K562 (cell line): ENCODE measurements at regions not wholly inside any gene's neighbourhood (a gene's known extent, or its start where the extent isn't known, plus 50 kb on each side); places are given as distances from the start of the nearest gene placed in this dataset.

Experiments used
- ARNT ChIP-seq, 2 experiments: fragments of 450-650 bp; IDR thresholded peaks; 2 replicates each; pipeline ENCODE4 v1.6.1; 2016; ENCODE audit warnings: mild to moderate bottlenecking in 1 of 2
- RBM22 ChIP-seq: fragments of 200-400 bp; formaldehyde crosslinking; IDR thresholded peaks from 2 replicates; pipeline ENCODE4 v1.6.1; 2018; ENCODE audit warnings: low read length, low read depth; ENCODE audit not compliant: poor library complexity, severe bottlenecking
- SREBF2 ChIP-seq: sonication (generic); formaldehyde crosslinking; IDR thresholded peaks from 2 replicates; pipeline ENCODE4 v1.4.0; 2020; ENCODE audit warnings: mild to moderate bottlenecking, missing genetic modification reagents
- WHSC1 ChIP-seq: IDR thresholded peaks from one replicate; pipeline ENCODE4 v1.6.1; 2012; ENCODE audit warnings: low read length, control low read depth, inconsistent platforms
- ZNF586 ChIP-seq: fragments of 450-650 bp; formaldehyde crosslinking; conservative IDR thresholded peaks from 2 replicates; pipeline ENCODE4 v1.4.0; 2020; ENCODE audit warnings: mild to moderate bottlenecking, moderate library complexity
- TF ChIP-seq, protein P1 (sequence below), 2 experiments: fragments of 450-650 bp; IDR thresholded peaks; 2 replicates each; pipeline ENCODE4 v1.6.1; 2016; ENCODE audit warnings: mild to moderate bottlenecking in 2 of 2, borderline replicate concordance in 1 of 2, low read depth in 1 of 2, moderate library complexity in 1 of 2
- TF ChIP-seq, protein P2 (sequence below): fragments of 250-450 bp; sonication (Bioruptor Pico); IDR thresholded peaks from 2 replicates; pipeline ENCODE4 v1.9.0; 2021; ENCODE audit warnings: mild to moderate bottlenecking, inconsistent platforms
- TF ChIP-seq, protein P3 (sequence below): fragments of 250-450 bp; sonication (Bioruptor Pico); IDR thresholded peaks from 2 replicates; pipeline ENCODE4 v1.4.0; 2020; ENCODE audit warnings: mild to moderate bottlenecking, moderate library complexity

DNA sequence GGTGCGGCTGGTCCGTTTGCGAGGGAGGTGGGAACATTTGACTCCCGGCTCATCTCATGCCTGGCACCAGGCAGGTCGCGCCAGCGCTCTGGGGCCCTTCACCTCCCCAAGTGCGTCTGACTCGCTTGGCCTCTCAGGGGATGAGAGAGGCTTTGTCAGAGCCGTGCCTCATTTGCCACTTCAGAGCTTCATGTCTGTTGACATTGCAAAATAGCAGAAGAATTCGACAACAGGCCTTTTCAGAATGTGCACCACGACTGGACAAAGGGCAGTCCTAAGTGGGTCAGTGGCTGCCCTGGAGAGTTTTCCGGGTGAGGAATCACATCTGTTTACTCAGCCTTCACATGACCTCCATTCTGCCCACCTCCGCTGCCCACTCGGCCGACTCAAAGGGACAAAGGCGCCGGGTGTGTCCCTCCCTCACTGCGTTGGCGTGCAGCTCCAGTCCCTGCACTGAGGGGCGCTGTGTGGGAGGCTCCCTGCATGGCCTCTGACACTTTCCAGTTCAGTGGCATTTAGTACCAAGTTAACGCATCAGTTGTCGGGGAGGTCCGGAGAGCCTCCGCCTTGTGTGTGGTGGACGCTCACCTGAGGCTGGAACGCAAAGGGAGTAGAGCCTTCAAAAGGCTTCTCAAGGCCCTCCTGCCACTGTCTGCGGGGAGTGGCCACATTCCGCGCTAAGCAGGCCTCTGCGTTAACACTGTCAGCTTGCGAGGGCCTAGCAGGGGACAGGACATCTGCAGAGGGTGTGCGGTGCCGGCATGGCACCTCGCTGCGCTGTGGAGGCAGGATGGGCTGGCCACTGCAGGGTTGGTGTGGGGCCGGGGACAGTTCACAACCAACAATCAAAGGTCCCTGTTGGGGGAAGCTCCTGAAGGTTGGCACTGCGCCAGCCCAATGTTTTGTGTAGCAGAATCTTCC is 171.5 kb downstream of the NXNL2 start (continued):
- TF ChIP-seq, protein P1, sequence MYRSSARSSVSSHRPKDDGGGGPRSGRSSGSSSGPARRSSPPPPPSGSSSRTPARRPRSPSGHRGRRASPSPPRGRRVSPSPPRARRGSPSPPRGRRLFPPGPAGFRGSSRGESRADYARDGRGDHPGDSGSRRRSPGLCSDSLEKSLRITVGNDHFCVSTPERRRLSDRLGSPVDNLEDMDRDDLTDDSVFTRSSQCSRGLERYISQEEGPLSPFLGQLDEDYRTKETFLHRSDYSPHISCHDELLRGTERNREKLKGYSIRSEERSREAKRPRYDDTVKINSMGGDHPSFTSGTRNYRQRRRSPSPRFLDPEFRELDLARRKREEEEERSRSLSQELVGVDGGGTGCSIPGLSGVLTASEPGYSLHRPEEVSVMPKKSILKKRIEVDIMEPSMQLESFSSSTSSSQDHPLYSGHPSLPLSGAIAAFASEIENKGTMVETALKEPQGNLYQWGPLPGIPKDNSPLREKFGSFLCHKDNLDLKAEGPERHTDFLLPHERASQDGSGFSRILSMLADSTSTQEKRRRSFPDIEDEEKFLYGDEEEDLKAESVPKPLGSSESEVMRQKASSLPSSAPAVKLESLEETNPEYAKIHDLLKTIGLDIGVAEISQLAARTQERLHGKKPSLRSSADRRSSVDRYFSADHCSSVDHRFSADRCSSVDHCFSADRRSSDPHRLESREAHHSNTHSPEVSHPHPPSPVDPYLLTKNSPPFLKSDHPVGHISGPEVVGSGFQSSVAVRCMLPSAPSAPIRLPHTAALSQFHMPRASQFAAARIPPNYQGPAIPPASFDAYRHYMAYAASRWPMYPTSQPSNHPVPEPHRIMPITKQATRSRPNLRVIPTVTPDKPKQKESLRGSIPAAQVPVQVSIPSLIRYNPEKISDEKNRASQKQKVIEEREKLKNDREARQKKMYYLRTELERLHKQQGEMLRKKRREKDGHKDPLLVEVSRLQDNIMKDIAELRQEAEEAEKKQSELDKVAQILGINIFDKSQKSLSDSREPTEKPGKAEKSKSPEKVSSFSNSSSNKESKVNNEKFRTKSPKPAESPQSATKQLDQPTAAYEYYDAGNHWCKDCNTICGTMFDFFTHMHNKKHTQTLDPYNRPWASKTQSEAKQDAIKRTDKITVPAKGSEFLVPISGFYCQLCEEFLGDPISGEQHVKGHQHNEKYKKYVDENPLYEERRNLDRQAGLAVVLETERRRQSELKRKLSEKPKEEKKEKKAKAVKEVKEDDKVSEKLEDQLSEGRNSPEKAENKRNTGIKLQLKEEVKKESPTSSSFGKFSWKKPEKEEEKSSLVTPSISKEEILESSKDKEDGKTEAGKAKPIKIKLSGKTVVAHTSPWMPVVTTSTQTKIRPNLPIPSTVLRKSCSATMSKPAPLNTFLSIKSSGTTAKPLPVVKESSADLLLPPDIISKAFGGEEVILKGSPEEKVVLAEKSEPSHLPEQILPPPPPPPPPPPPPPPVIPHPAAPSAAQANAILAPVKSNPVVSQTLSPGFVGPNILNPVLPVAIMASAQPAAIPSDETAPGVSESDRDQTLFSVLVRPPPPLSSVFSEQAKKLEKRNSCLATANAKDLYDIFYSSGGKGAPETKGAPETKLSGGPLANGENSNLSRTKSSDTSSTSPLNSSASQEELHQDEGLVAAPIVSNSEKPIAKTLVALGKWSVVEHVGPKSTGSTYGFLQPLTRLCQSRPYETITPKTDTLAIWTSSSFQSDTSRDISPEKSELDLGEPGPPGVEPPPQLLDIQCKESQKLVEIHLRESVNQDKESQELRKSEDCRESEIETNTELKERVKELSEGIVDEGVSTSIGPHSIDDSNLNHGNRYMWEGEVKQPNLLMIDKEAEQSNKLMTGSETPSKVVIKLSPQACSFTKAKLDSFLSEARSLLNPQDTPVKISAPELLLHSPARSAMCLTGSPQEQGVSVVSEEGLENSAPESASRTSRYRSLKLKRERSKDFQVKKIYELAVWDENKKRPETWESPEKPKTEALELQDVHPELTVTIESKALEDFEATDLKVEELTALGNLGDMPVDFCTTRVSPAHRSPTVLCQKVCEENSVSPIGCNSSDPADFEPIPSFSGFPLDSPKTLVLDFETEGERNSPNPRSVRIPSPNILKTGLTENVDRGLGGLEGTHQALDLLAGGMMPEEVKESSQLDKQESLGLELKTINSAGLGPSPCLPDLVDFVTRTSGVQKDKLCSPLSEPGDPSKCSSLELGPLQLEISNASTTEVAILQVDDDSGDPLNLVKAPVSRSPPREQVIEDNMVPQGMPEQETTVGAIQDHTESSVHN (IDR thresholded peaks at IDR 0.05; ENCODE audit: borderline replicate concordance in 1 of 2, low read depth in 1 of 2), result no peak
- TF ChIP-seq ZNF586 (CRISPR knock-in tag) (no peak), SREBF2 (CRISPR knock-in tag) (no peak), ARNT (IDR thresholded peaks at IDR 0.05) (no peak), WHSC1 (no peak), RBM22 (no peak)
- TF ChIP-seq, protein P2, sequence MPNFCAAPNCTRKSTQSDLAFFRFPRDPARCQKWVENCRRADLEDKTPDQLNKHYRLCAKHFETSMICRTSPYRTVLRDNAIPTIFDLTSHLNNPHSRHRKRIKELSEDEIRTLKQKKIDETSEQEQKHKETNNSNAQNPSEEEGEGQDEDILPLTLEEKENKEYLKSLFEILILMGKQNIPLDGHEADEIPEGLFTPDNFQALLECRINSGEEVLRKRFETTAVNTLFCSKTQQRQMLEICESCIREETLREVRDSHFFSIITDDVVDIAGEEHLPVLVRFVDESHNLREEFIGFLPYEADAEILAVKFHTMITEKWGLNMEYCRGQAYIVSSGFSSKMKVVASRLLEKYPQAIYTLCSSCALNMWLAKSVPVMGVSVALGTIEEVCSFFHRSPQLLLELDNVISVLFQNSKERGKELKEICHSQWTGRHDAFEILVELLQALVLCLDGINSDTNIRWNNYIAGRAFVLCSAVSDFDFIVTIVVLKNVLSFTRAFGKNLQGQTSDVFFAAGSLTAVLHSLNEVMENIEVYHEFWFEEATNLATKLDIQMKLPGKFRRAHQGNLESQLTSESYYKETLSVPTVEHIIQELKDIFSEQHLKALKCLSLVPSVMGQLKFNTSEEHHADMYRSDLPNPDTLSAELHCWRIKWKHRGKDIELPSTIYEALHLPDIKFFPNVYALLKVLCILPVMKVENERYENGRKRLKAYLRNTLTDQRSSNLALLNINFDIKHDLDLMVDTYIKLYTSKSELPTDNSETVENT (CRISPR knock-in tag), result no peak
- TF ChIP-seq, protein P3, sequence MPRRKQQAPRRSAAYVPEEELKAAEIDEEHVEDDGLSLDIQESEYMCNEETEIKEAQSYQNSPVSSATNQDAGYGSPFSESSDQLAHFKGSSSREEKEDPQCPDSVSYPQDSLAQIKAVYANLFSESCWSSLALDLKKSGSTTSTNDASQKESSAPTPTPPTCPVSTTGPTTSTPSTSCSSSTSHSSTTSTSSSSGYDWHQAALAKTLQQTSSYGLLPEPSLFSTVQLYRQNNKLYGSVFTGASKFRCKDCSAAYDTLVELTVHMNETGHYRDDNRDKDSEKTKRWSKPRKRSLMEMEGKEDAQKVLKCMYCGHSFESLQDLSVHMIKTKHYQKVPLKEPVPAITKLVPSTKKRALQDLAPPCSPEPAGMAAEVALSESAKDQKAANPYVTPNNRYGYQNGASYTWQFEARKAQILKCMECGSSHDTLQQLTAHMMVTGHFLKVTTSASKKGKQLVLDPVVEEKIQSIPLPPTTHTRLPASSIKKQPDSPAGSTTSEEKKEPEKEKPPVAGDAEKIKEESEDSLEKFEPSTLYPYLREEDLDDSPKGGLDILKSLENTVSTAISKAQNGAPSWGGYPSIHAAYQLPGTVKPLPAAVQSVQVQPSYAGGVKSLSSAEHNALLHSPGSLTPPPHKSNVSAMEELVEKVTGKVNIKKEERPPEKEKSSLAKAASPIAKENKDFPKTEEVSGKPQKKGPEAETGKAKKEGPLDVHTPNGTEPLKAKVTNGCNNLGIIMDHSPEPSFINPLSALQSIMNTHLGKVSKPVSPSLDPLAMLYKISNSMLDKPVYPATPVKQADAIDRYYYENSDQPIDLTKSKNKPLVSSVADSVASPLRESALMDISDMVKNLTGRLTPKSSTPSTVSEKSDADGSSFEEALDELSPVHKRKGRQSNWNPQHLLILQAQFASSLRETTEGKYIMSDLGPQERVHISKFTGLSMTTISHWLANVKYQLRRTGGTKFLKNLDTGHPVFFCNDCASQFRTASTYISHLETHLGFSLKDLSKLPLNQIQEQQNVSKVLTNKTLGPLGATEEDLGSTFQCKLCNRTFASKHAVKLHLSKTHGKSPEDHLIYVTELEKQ (CRISPR knock-in tag), result no peak
